HEK293 (cell line): ENCODE measurements at regions not wholly inside any gene's neighbourhood (a gene's known extent, or its start where the extent isn't known, plus 50 kb on each side); places are given as distances from the start of the nearest gene placed in this dataset.

ENCODE experiments used
- CTCF ChIA-PET: fragments of 350-600 bp; formaldehyde crosslinking; extraction: SDS; loops from one replicate; lab custom pipeline; 2021; ENCODE audit warnings: antibody characterized with exemption; lab: Yijun Ruan, JAX
- POLR2A ChIA-PET: fragments of 300-600 bp; formaldehyde crosslinking; extraction: SDS; loops from one replicate; lab custom pipeline; 2020; ENCODE audit warnings: antibody characterized with exemption, inconsistent platforms; lab: Yijun Ruan, JAX
- H3K27ac ChIP-seq: fragments of 200-500 bp; sonication (Bioruptor generic); 2 replicates; pipeline ENCODE4 v1.5.1; 2014; ENCODE audit warnings: low read depth, low read length, control low read depth, inconsistent platforms; ENCODE audit errors: extremely low read depth
- H3K36me3 ChIP-seq, 2 experiments: fragments of 200-500 bp in 1 of 2; sonication (Bioruptor generic) in 1 of 2; 1 replicate in 1 of 2; 2 replicates in 1 of 2; pipeline ENCODE4 v1.5.1; 2014 to 2017; ENCODE audit warnings: inconsistent platforms in 2 of 2, low read length in 2 of 2; ENCODE audit not compliant: control insufficient read depth in 2 of 2, insufficient read depth in 1 of 2
- H3K4me1 ChIP-seq: fragments of 200-500 bp; sonication (Bioruptor generic); 2 replicates; pipeline ENCODE4 v1.5.1; 2014; ENCODE audit warnings: mild to moderate bottlenecking, low read length, inconsistent platforms; ENCODE audit not compliant: control insufficient read depth, insufficient read depth
- H3K4me3 ChIP-seq: 2 replicates; pipeline ENCODE4 v1.5.1; 2011; ENCODE audit warnings: low read depth, mild to moderate bottlenecking, control low read depth, low read length, moderate library complexity
- H3K9me3 ChIP-seq: fragments of 200-500 bp; sonication (Bioruptor generic); 2 replicates; pipeline ENCODE4 v1.5.1; 2014; ENCODE audit warnings: low read depth, low read length, inconsistent platforms; ENCODE audit not compliant: control insufficient read depth, insufficient read depth
- FEZF1 ChIP-seq: fragments of 450-650 bp; formaldehyde crosslinking; IDR thresholded peaks from 2 replicates; pipeline ENCODE4 v1.5.1; 2016; ENCODE audit warnings: missing biosample characterization, missing genetic modification characterization
- HOXD13 ChIP-seq: sonication (generic); formaldehyde crosslinking; IDR thresholded peaks from 2 replicates; pipeline ENCODE4 v1.8.0; 2022; ENCODE audit warnings: missing genetic modification reagents, borderline replicate concordance
- OSR2 ChIP-seq: fragments of 450-650 bp; formaldehyde crosslinking; IDR thresholded peaks from 2 replicates; pipeline ENCODE4 v1.5.1; 2016; ENCODE audit warnings: missing biosample characterization, missing genetic modification characterization
- RBAK ChIP-seq: fragments of 450-650 bp; formaldehyde crosslinking; IDR thresholded peaks from 2 replicates; pipeline ENCODE4 v1.5.1; 2016; ENCODE audit warnings: missing biosample characterization, missing genetic modification characterization
- ZBTB7A ChIP-seq: fragments of 450-650 bp; formaldehyde crosslinking; IDR thresholded peaks from 2 replicates; pipeline ENCODE4 v1.5.1; 2016; ENCODE audit warnings: low read depth, missing biosample characterization, missing genetic modification characterization
- ZIC2 ChIP-seq: fragments of 450-650 bp; formaldehyde crosslinking; IDR thresholded peaks from 2 replicates; pipeline ENCODE4 v1.5.1; 2016; ENCODE audit warnings: missing biosample characterization, missing genetic modification characterization
- ZNF138 ChIP-seq: fragments of 450-650 bp; formaldehyde crosslinking; IDR thresholded peaks from 2 replicates; pipeline ENCODE4 v1.5.1; 2016; ENCODE audit warnings: missing biosample characterization, missing genetic modification characterization, borderline replicate concordance
- ZNF16 ChIP-seq: fragments of 450-650 bp; formaldehyde crosslinking; IDR thresholded peaks from 2 replicates; pipeline ENCODE4 v1.5.1; 2016; ENCODE audit warnings: low read depth, missing biosample characterization, missing genetic modification characterization
- ZNF169 ChIP-seq: fragments of 450-650 bp; formaldehyde crosslinking; IDR thresholded peaks from 2 replicates; pipeline ENCODE4 v1.5.1; 2016; ENCODE audit warnings: missing biosample characterization, missing genetic modification characterization
- ZNF2 ChIP-seq: fragments of 450-650 bp; formaldehyde crosslinking; IDR thresholded peaks from 2 replicates; pipeline ENCODE4 v1.5.1; 2016; ENCODE audit warnings: missing biosample characterization, missing genetic modification characterization
- ZNF221 ChIP-seq: fragments of 450-650 bp; formaldehyde crosslinking; IDR thresholded peaks from 2 replicates; pipeline ENCODE4 v1.5.1; 2017; ENCODE audit warnings: missing biosample characterization, missing genetic modification characterization, borderline replicate concordance
- ZNF23 ChIP-seq: fragments of 450-650 bp; formaldehyde crosslinking; IDR thresholded peaks from 2 replicates; pipeline ENCODE4 v1.5.1; 2016; ENCODE audit warnings: missing biosample characterization, missing genetic modification characterization, borderline replicate concordance
- ZNF274 ChIP-seq, 2 experiments: fragments of 200-500 bp in 1 of 2; fragments of 450-650 bp in 1 of 2; sonication (Bioruptor generic) in 1 of 2; formaldehyde crosslinking in 1 of 2; IDR thresholded peaks; 2 replicates each; pipeline versions ENCODE4 v1.5.1 to v1.6.1; 2014 to 2016; ENCODE audit warnings: borderline replicate concordance in 1 of 2, inconsistent platforms in 1 of 2, low read length in 1 of 2, missing biosample characterization in 1 of 2, missing genetic modification characterization in 1 of 2
- ZNF280C ChIP-seq: fragments of 450-650 bp; formaldehyde crosslinking; IDR thresholded peaks from 2 replicates; pipeline ENCODE4 v1.5.1; 2016; ENCODE audit warnings: missing biosample characterization, missing genetic modification characterization
- ZNF341 ChIP-seq: fragments of 450-650 bp; formaldehyde crosslinking; IDR thresholded peaks from 2 replicates; pipeline ENCODE4; 2016; ENCODE audit warnings: low read depth, missing biosample characterization, missing genetic modification characterization
- ZNF404 ChIP-seq: fragments of 450-650 bp; formaldehyde crosslinking; IDR thresholded peaks from 2 replicates; pipeline ENCODE4 v1.5.1; 2017; ENCODE audit warnings: missing biosample characterization, missing genetic modification characterization
- ZNF488 ChIP-seq: fragments of 450-650 bp; formaldehyde crosslinking; IDR thresholded peaks from 2 replicates; pipeline ENCODE4 v1.5.1; 2016; ENCODE audit warnings: missing biosample characterization, missing genetic modification characterization
- ZNF548 ChIP-seq: fragments of 450-650 bp; formaldehyde crosslinking; IDR thresholded peaks from 2 replicates; pipeline ENCODE4 v1.5.1; 2016; ENCODE audit warnings: missing biosample characterization, missing genetic modification characterization
- ZNF558 ChIP-seq: fragments of 450-650 bp; formaldehyde crosslinking; IDR thresholded peaks from 2 replicates; pipeline ENCODE4 v1.5.1; 2016; ENCODE audit warnings: missing biosample characterization, missing genetic modification characterization
- ZNF560 ChIP-seq: fragments of 450-650 bp; formaldehyde crosslinking; IDR thresholded peaks from 2 replicates; pipeline ENCODE4 v1.5.1; 2017; ENCODE audit warnings: missing biosample characterization, missing genetic modification characterization, borderline replicate concordance
- ZNF596 ChIP-seq: fragments of 450-650 bp; IDR thresholded peaks from 2 replicates; pipeline ENCODE4 v1.5.0; 2018; ENCODE audit warnings: missing biosample characterization, mild to moderate bottlenecking, missing genetic modification characterization, moderate library complexity
- ZNF692 ChIP-seq: fragments of 450-650 bp; formaldehyde crosslinking; IDR thresholded peaks from 2 replicates; pipeline ENCODE4 v1.5.1; 2016; ENCODE audit warnings: missing biosample characterization, missing genetic modification characterization
- ZNF837 ChIP-seq: fragments of 450-650 bp; formaldehyde crosslinking; IDR thresholded peaks from 2 replicates; pipeline ENCODE4 v1.5.1; 2016; ENCODE audit warnings: missing biosample characterization, missing genetic modification characterization

DNA sequence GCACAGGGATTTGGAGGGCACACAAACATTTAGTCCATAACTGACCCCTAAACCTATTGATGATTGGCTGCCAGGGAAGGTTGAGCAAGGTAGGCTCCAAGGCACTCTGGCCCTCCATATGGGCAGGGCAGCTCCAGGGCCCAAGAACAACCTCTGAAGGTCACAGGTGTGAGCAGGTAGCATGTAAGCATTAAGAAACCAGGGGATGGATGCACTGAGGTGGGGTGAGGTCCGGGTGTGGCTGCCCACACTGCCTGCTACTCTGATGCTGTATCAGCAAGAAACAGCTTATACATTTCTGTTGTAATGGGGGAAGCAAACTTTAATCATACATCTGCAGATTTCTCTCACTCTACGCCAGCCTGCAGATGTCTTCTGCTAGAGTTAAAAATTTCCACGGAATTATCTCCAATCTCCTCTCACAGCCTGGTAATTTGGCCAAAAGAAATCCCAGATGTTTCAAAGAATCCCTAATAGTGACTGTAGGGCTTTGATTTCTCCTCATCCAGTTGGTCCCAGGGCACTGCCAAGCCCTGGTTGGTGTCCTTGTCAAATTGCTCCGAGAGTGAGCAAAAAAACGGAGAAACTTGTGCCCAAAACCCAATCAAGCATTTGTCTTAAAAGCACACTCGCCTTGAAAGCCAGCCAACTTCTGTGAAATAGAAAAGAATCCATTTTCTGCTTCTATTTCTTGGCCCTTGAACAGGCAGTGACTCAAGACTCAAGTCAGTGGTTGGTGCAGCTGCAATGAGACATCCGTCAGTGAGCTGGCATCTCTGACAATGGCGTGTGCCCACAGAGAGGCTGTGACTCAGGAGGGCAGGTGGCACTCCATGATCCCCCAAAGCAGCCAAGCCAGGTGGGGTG, 72.5 kb upstream of the MRI1 start:
- POLR2A ChIA-PET = interaction anchor here (0.6 kb wide), 1 partner anchor 565 kb away, joined by 5 read pairs; no protein-coding TSS in a partner anchor
- TF ChIP-seq ZNF16 (tag by site-specific recombination) (no peak), ZNF169 (tag by site-specific recombination) (no peak), ZNF404 (tag by site-specific recombination) (no peak), ZNF2 (tag by site-specific recombination) (no peak), ZNF23 (tag by site-specific recombination) (no peak), ZNF138 (no peak), ZNF558 (tag by site-specific recombination) (no peak), ZIC2 (no peak), ZNF280C (tag by site-specific recombination) (no peak), ZNF692 (tag by site-specific recombination) (no peak), ZNF548 (tag by site-specific recombination) (no peak), ZNF341 (no peak), ZNF596 (tag by site-specific recombination) (no peak)
- TF ChIP-seq, all 188 proteins: peak for 0
- H3K9me3 ChIP-seq = no peaks in the 10 kb centered on the region
- H3K4me1 ChIP-seq = no peaks in the 10 kb centered on the region
- H3K4me3 ChIP-seq = no peak overlapping the region
- H3K27ac ChIP-seq = no peak overlapping the region
- H3K36me3 ChIP-seq = no peaks in the 10 kb centered on the region
- CTCF ChIA-PET = interaction anchor here (1.2 kb wide), 1 partner anchor 414 kb away, joined by 3 read pairs; no protein-coding TSS in a partner anchor

DNA sequence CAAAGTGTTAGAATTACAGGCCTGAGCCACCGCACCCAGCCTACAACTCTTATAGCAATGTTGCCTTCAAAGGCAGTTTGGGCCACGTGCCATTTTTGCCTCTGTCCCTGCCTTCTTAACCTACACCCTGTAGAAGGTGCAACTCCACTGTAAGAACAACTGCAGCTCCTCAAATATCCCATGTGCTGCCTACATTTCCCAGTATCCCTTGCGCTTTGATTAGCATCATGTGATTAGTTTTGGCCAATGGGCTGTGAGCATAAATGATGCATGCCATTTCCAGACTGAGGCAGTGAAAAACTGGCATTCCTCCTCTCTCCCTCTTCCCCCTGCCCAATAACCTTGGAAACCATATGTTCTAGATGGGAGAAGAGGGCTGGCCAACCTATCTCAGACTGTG, 75.2 kb upstream of the MRI1 start:
- no peak overlapping the region for H3K4me3 ChIP-seq
- no peaks in the 10 kb centered on the region for H3K36me3 ChIP-seq
- H3K9me3 ChIP-seq = no peaks in the 10 kb centered on the region
- H3K27ac ChIP-seq = no peak overlapping the region
- POLR2A ChIA-PET = no interaction called here
- H3K4me1 ChIP-seq = no peaks in the 10 kb centered on the region
- CTCF ChIA-PET = interaction anchor here (0.7 kb wide), 1 partner anchor 54 kb away, joined by 3 read pairs; no protein-coding TSS in a partner anchor
- TF ChIP-seq ZNF488 = no peak
- TF ChIP-seq ZNF548 (tag by site-specific recombination) = no peak
- TF ChIP-seq ZNF560 (tag by site-specific recombination) = no peak
- TF ChIP-seq HOXD13 = 0 out of 2 replicates have a peak, but pooled peaks have one; percentile 49
- TF ChIP-seq ZNF837 (tag by site-specific recombination) = no peak
- TF ChIP-seq ZNF221 (tag by site-specific recombination) = no peak
- TF ChIP-seq ZNF274 (IDR thresholded peaks at IDR 0.05; ENCODE audit: low read length) = no peak
- no peak for TF ChIP-seq ZNF274 (tag by site-specific recombination; IDR thresholded peaks at IDR 0.05; ENCODE audit: borderline replicate concordance)
- 0 out of 2 replicates have a peak, but pooled peaks have one; percentile 12 for TF ChIP-seq FEZF1 (tag by site-specific recombination)
- no peak for TF ChIP-seq ZBTB7A (tag by site-specific recombination)
- no peak for TF ChIP-seq RBAK (tag by site-specific recombination)
- no peak for TF ChIP-seq OSR2 (tag by site-specific recombination)
